OCI-LY7 (cell line): ENCODE measurements at regions not wholly inside any gene's neighbourhood (a gene's known extent, or its start where the extent isn't known, plus 50 kb on each side); places are given as distances from the start of the nearest gene placed in this dataset.

Experiments
- BruUV-seq: library from RNA; stranded (reverse); fragments of 400-500 nt; replicated peaks from 2 replicates; lab custom pipeline; 2021; lab: Mats Ljungman, UMichigan
- CTCF ChIA-PET: fragments of 300-600 bp; sonication (Branson Sonifier 250); formaldehyde crosslinking; loops from one replicate; lab custom pipeline; 2022; ENCODE audit warnings: antibody characterized with exemption; ENCODE audit not compliant: unreplicated experiment; lab: Charles Lee
- POLR2A ChIA-PET: fragments of 300-600 bp; sonication (Branson Sonifier 250); formaldehyde crosslinking; loops from one replicate; lab custom pipeline; 2022; ENCODE audit warnings: antibody characterized with exemption; lab: Charles Lee
- DNase-seq: peaks from one replicate; pipeline ENCODE4 v3.0.0-alpha.2; 2015; ENCODE audit warnings: low spot score
- H2AFZ ChIP-seq: fragments of 200-600 bp; sonication (generic), shearing (Covaris generic); 2 replicates; pipeline ENCODE4 v1.6.1; 2014; ENCODE audit warnings: mild to moderate bottlenecking, antibody characterized with exemption, low read length, moderate library complexity
- H3K27ac ChIP-seq: fragments of 200-600 bp; sonication (generic); 2 replicates; pipeline ENCODE4 v1.5.1; 2014; ENCODE audit warnings: mixed run types, low read depth, mild to moderate bottlenecking, moderate library complexity, low read length, inconsistent platforms; ENCODE audit not compliant: poor library complexity, severe bottlenecking
- H3K36me3 ChIP-seq: fragments of 200-600 bp; sonication (generic); 2 replicates; pipeline ENCODE4 v1.6.1; 2014; ENCODE audit warnings: mild to moderate bottlenecking, antibody characterized with exemption, low read length, moderate library complexity, mixed read lengths; ENCODE audit not compliant: insufficient read depth
- H3K4me1 ChIP-seq: fragments of 200-600 bp; sonication (generic); 2 replicates; pipeline ENCODE4 v1.5.1; 2014; ENCODE audit warnings: mild to moderate bottlenecking, low read length; ENCODE audit not compliant: insufficient read depth, poor library complexity, severe bottlenecking
- H3K4me2 ChIP-seq: fragments of 200-600 bp; sonication (generic); 2 replicates; pipeline ENCODE4 v1.6.1; 2014; ENCODE audit warnings: mild to moderate bottlenecking, low read length
- H3K4me3 ChIP-seq: fragments of 200-600 bp; sonication (generic); 2 replicates; pipeline ENCODE4 v1.5.1; 2014; ENCODE audit warnings: mild to moderate bottlenecking, low read depth, low read length; ENCODE audit not compliant: poor library complexity, severe bottlenecking
- H3K79me2 ChIP-seq: fragments of 200-600 bp; sonication (generic); 2 replicates; pipeline ENCODE4 v1.6.1; 2016; ENCODE audit warnings: low read depth, mild to moderate bottlenecking, low read length, moderate library complexity, mixed read lengths; ENCODE audit not compliant: insufficient read depth
- H3K9me2 ChIP-seq: fragments of 200-600 bp; sonication (generic); 2 replicates; pipeline ENCODE4 v1.6.1; 2016; ENCODE audit warnings: mild to moderate bottlenecking, low read length, mixed read lengths; ENCODE audit not compliant: insufficient read depth
- H3K9me3 ChIP-seq: fragments of 200-600 bp; sonication (generic); 2 replicates; pipeline ENCODE4 v1.6.1; 2014; ENCODE audit warnings: mild to moderate bottlenecking, mixed run types, low read length, mixed read lengths
- H4K20me1 ChIP-seq: fragments of 200-600 bp; sonication (generic); 2 replicates; pipeline ENCODE4 v1.6.1; 2014; ENCODE audit warnings: mild to moderate bottlenecking, antibody characterized with exemption, low read length, moderate library complexity, mixed read lengths; ENCODE audit not compliant: insufficient read depth
- CTCF ChIP-seq: fragments of 200-600 bp; sonication (generic); conservative IDR thresholded peaks from 2 replicates; pipeline ENCODE4 v1.5.1; 2014; ENCODE audit warnings: mild to moderate bottlenecking, antibody characterized with exemption, low read length, moderate library complexity, mixed read lengths
- EZH2phosphoT487 ChIP-seq: fragments of 200-600 bp; sonication (generic); IDR thresholded peaks from 2 replicates; pipeline ENCODE4 v1.6.1; 2018; ENCODE audit warnings: low read depth, borderline replicate concordance, mild to moderate bottlenecking, mixed run types, antibody characterized with exemption, low read length, moderate library complexity, mixed read lengths
- intact Hi-C: fragments of 100-400 bp; cut with micrococcal nuclease; formaldehyde crosslinking; loops from one replicate; pipeline ENCODE4 v1.10.0; 2022; ENCODE audit not compliant: unreplicated experiment

- no TSS peak for BruUV-seq
- CTCF ChIA-PET, result no interaction called here
- H3K4me1 ChIP-seq, result no peaks in the 10 kb centered on the region
- H3K36me3 ChIP-seq, result no peaks in the 10 kb centered on the region
- no peak for DNase-seq
- TF ChIP-seq CTCF, result no peak
- no peak for TF ChIP-seq EZH2phosphoT487
- no peak overlapping the region for H3K4me2 ChIP-seq
- H3K79me2 ChIP-seq, result no peaks in the 10 kb centered on the region
- H2AFZ ChIP-seq, result no peak overlapping the region
- no peak overlapping the region for H3K27ac ChIP-seq
- H3K4me3 ChIP-seq, result no peak overlapping the region
- intact Hi-C loops, result no loop called here
- H4K20me1 ChIP-seq, result no peaks in the 10 kb centered on the region
- H3K9me3 ChIP-seq, result no peaks in the 10 kb centered on the region
- no peaks in the 10 kb centered on the region for H3K9me2 ChIP-seq
- POLR2A ChIA-PET, result no interaction called here
These were observed 719.3 kb downstream of the JRKL start for GRCh38 chr11:97109078-97109477.

- TF ChIP-seq CTCF (no peak), EZH2phosphoT487 (no peak)
- CTCF ChIA-PET, result no interaction called here
- Histone ChIP-seq H3K9me3 (no peaks in the 10 kb centered on the region), H3K4me1 (no peaks in the 10 kb centered on the region), H2AFZ (no peak overlapping the region), H3K4me3 (no peak overlapping the region), H3K4me2 (no peak overlapping the region), H3K27ac (no peak overlapping the region), H3K79me2 (no peaks in the 10 kb centered on the region), H3K36me3 (no peaks in the 10 kb centered on the region), H4K20me1 (no peaks in the 10 kb centered on the region), H3K9me2 (no peaks in the 10 kb centered on the region)
- BruUV-seq, result no TSS peak
- no peak for DNase-seq
- POLR2A ChIA-PET, result no interaction called here
- intact Hi-C loops, result no loop called here
These were observed 720.6 kb downstream of the JRKL start for GRCh38 chr11:97110376-97110775.

- Histone ChIP-seq H3K27ac (no peak overlapping the region), H2AFZ (no peak overlapping the region), H4K20me1 (no peaks in the 10 kb centered on the region), H3K9me2 (no peaks in the 10 kb centered on the region), H3K4me2 (no peak overlapping the region), H3K9me3 (no peaks in the 10 kb centered on the region), H3K4me1 (no peaks in the 10 kb centered on the region), H3K36me3 (no peaks in the 10 kb centered on the region), H3K79me2 (no peaks in the 10 kb centered on the region), H3K4me3 (no peak overlapping the region)
- no peak for TF ChIP-seq EZH2phosphoT487
- TF ChIP-seq CTCF, result no peak
- intact Hi-C loops, result no loop called here
- no peak for DNase-seq
- ChIA-PET POLR2A (no interaction called here), CTCF (no interaction called here)
- no TSS peak for BruUV-seq
These were observed 721.7 kb downstream of the JRKL start for GRCh38 chr11:97111559-97111958.
